M059J (cell line): ENCODE measurements at regions not wholly inside any gene's neighbourhood (a gene's known extent, or its start where the extent isn't known, plus 50 kb on each side); places are given as distances from the start of the nearest gene placed in this dataset.

Experiments used
- DNase-seq: peaks from one replicate; pipeline ENCODE4 v3.0.0-alpha.2; 2012; ENCODE audit warnings: low read depth

DNA sequence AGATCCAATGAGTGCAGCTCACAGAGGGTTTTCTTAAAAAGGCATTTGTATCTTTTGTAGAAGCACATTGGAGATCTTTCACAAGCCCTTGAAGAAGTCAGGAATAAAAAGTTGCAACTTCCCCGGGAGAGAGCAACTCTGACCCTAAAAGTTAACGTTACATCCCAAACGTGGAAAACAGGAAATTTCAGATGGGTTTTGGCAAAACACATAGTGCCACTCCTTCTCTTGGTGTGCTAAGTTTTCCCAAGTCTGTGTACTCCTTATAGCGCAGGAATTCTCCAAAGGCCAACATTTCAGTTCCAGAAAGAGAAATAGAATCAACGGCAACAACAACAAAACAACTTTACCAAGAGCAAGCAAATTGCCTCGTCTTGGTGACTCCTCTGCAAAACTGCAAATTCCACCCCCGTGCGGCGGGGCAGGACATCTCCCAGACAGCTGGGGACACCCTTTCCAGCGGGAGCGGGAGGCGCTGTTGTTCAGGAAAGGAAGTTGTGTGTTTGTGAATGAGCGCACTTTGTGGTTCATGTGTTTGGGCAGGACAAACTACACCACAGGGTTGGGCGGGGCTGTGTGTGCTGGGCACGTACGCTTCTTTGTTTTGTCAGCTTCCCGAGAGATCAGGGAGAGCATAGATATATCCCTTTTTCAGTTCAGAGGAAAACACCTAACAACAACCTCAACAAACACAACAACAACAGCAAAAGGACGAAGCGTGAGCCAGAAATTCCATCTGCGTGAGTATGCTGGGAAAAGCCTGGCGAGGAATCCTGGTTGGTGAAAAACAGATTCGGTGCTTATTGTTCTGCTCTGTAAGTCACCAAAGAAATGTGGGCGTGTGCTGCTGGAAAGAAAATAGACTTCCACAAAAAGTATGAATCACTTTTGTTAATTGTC is 294.7 kb upstream of the PITRM1 start:
- peak; percentile 93 for DNase-seq

DNA sequence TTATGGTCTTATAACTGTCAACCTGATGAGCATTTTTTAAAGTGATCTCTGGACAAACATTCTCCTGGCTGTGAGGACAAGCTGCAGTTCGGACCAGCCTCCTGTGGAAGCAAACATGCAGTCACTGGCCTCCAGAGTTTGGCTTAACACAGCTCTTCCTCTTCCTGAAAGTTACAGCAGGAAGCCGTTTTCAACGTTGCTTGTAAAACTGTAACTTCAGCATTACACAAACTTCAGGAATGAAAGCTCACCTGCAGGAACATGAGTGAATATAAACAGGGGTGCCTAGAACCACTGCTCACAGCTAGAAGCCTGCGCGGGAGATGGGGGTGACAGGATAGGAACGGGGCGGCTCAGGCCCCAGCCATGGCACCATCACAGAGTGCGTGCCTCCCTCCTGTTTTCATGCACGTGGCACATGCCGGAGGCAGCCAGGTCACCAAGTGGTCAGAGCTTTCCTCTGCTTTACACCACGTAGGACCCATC is 292.9 kb upstream of the PITRM1 start:
- DNase-seq, result peak; percentile 35

DNA sequence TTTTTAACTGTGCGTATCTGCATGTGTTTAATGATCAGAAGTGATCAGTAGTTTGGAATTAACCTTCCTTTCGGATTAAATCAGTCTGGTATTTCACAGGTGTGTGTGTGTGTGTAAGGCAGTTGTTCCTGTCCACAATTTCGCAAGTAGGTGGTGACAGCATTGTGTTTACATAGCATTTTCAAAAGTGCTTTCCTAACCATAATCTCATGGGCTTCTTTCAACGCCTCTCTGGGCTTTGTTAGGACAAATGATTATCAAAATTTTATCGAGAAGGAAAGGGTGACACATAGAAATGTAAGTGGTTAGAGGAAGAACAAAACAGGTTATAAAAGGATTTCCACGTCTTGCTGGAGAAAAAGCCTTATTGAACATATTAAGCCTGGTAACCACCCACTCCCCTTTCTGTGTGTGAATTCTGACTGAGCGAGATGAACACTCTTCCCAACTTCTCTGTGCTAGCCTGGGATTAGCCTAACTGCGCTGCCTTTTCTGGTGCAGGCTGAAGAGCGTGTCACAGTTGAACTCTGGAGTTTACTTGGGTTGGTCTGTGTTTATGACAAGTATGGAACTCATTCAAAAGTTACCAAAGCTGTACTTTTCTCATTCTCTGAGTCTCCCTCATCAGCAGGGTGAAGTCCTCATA is 292.3 kb upstream of the PITRM1 start:
- DNase-seq, result no peak

DNA sequence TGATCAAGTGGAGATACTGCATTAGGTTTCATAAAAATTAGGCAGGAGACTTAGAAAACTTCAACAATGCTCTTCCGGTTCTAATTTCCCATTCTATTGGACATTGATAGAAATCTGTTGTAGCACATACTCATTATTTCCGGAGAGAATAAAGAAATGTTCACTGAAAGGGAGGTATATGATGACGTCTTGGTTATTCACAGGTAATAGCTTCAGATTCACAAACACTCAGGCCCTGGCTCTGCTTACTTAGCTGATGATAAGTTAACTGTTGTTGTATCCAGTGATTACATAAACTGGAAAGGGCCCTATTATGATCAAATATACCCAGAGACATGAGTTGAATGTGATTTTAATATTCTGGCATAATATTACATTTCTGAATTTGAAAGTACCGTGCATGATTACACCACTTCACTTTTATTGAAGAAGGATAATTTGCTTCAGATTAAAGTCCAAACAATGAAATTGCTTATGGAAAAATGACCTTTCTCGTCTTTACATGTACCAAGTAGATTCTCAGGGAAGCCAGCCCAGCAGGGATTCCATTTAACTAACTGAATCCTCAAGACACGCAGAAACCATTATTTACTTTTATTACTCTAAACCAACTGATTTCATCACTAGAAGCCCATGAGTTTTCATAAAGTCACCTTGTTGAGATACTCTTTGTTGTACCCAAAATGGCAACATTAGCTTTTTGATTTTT is 288.0 kb upstream of the PITRM1 start:
- DNase-seq, result no peak

DNA sequence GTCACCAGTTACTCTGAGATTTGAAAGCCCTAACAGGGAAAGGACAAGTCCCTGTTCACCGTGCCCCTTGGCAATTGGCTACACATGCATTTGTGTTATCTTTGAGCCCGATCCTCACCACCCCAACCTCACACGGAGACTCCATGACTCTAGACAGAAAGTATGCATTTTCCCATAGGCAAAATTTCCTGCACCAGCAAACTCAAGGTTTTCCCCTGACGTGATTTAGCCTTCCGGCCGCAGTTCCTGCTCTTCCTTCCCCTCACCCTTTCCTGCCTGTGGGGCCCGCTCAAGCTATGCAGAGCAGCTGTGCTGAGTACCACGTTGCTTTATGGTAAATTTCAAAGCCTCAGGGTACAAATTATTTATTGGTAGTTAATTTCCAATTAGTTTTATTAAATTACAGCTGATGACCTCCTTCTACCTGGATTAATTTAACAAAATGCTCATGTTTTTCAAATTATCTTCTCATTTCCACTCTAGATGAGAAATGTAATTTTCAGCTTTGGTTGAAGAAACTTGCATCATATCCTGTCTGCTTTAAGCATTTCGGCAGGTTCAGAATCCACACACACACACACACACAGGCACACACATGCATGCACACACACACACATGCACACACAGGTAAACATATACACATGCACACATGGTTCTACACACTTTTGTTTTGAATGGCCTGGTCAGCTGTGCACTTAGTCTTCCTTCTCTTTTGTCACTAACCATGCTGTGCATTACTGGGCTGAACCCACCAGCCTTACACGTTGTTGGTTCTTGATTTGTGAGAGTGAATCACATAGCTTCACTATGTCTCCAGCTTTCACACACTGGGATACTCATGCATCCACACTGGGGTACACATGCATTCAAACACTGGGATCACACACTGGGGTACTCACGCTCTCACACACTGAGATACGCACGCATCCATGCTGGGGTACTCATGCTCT is 283.1 kb upstream of the PITRM1 start:
- peak; percentile 59 for DNase-seq

DNA sequence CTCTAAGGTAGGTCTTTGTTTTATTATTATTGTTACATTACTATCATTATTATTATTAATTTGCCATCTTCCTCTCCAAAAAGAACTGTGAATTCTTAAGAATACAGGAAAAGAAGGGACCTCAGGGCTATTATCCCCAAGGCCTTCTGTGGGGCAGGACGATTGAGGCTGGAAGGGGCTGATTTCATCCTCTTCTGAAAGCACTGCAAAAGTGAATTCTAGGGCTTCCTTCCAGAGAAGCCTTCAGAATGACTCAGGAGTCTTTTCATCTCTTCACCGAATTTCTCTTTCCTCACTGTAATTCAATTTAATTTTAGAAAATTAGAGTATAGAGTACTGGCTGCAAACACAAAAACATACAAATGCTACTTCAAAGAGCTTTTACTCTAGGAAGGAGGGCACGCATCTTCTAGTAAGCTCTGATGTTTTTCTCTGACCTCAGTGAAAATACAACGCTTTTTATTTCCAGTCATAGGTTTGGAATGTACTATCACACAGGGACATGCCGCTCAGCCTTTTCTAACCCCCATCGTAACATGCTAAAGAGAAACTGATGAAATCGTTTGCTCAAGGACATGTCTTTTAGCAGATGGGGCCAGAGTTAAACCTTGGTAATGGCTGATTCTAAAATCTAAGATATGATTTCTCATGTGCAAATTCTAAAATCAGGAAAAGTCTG is 280.2 kb upstream of the PITRM1 start:
- DNase-seq, result peak; percentile 81

DNA sequence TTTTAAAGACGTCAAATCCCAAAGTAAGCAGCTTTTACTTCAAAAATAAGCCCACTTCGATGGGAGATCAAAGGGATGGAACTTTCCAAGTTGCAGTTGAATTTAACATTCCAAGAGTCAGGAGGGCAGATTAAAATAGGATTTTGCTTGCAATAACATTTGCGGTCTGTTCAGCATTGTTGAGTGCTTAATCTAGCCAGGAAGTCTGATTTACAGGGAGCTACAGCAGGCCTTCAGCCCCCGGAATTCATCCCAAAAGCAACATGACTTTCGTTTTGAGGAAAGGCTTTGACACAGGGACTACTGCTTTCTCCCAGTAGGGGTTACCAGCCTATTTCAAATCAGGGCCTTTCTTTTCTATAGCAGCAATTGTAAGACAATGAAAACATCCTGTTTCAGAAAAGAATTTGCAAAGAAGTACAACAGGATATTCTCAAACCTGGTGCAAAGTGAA is 279.6 kb upstream of the PITRM1 start:
- peak; percentile 93 for DNase-seq

DNA sequence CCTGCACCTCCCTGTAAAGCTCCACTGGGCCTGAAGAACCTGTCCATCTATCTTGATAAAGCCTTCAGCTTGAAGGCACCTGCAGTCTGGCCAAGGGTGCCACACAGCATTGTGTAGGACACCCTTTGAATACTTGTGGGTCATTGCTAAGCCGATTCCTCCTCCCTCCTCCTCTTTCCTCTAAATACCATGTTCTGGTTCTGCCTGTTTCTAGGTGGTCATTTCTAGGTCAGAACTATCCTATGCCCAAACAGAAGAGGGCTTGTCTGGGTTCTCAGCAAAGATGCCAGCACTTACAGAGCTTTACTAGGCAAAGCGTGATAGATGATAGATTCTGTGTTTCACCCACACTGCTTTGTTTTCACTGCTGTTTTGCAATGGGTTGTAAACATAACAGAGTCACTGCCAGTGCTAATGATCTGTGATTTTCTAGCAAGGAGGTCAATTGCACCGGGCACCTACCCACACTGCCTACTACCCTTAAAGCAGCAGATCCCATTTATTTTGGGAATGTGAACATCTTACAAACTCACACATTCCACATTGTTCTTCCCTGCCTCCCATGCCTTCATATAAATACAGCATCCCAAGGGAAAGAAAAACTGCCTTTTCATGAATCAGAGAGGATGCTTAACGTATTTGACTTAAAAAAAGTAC is 279.1 kb upstream of the PITRM1 start:
- DNase-seq, result peak; percentile 47

DNA sequence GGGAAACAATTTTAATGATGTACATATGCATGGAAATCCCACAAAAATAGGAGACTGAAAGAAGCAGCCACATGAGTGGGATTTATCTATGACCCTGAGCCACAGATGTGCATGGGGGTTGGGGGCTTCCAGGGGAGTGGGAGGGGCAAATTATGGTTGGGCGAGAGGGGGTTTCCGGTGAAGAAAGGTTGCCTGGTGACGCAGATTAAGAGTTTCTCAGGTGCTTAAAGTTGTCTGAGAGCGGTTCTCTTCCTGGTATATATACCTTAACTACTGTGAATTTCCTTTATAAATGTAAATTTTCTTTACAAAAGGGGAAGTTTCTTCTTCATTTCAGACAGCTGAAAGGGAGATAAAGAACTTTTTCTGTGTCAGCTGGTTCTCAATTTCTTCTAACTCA is 273.6 kb upstream of the PITRM1 start:
- DNase-seq, result no peak

DNA sequence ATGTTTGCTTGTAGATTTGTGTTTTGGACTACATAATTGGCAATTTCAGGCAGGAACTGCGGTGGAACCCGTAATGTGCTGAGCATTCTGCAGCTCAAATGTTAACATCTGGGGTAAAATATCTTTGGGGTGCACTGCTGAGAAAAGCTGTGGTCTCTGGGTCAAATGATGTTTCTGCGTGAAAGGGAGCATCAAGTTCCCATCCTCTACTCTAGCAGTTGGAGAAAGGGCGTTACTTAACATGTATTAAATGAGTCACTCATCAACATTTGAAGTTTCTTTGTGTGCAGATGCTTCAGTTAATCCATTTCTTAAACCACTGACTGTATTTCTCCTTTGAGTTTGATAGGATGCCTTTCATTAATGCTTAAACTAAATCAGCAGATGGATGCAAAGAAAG is 273.1 kb upstream of the PITRM1 start:
- no peak for DNase-seq

DNA sequence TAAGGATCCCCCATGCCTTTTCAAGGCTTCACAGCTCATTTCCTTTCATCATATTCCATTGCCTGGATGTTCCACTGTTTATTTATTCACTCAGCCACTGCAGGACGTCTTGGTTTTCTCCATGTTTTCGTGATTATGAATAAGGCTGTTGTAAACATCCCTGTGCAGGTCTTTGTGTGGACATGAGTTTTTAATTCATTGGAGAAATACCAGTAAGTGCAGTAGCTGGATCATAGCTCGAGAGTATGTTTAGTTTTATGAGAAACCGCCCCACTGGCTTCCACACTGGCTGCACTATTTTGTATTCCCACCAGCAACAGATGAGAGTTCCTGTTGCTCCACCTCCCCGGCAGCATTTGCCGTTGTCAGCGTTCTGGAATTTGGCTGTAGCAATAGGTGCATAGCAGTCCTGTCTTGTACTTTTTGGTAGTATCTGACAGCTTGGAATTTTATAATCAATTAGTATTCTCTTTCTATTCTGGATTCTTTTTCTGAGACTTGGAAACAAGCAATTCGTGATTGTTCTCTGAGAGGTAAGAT is 269.9 kb upstream of the PITRM1 start:
- no peak for DNase-seq

DNA sequence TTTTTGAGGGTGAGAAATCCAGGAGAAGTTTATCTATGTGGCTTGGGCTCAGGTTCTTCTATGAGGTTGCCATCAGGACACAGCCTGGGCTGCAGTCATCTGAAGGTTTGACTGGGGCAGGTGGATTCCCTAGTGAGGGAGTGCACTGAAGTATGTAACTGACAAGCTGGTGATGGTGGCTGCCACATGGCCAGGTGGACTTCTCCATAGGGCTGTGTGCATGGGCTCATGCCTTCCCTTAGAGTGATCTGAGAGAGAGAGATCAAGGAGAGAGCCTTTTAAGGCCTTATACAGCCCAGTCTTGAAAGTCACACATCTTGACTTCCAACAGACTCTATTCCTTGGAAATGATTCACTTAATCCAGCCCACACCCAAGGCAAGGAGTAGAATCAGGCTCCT is 266.6 kb upstream of the PITRM1 start:
- no peak for DNase-seq

DNA sequence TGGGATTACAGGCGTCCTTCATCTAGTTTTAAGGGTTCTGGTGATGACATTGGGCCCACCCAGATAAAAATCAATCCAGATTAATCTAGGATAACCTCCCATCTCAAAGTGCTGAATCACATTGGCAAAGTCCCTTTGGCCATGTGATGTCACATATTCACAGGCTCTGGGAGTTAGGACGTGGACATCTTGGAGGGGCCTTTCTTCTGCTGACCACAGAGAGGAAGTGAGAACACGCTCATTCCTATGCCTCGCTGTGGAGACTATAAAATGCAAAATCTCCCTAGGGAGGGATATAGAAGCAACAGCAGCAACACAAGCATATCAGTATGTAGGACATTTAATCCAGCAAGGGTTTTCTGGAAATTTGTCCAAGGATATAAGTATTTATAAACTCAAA is 266.0 kb upstream of the PITRM1 start:
- no peak for DNase-seq

DNA sequence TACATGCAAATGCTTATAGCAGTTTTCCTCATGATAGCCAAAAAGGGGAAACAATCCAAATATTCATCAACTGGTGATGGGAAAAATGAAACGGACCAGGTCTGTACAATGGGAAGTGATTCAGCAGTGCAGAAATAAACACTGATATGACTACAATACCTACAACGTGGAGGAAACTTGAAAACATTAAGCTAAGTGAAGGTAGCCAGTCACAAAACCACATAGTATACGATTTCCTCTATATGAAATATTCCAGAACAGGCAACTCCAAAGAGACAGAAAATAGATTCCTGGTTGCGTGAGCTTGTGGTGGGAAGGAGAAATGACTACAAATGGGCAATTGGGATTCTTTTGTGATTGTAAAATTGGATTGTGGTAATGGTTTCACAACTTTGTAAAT is 263.1 kb upstream of the PITRM1 start:
- peak; percentile 59 for DNase-seq

DNA sequence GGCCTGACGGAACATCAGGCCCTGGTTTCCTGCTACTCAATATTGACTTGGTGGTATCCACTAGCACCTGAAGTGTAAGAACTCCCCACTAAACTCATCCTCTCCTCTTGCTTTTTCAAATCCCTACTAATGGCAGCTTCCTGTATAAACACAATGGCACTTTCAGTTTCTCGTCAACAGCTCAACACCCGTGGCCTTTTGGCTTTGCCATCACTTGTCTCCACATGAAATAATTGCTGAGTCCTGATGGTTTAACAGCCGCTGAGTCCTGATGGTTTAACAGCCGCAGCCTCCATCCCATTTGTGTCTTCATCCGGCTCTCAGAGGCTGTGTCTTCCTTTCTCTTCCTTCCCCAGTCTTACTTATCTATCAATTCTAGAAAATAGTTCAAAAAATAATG is 261.4 kb upstream of the PITRM1 start:
- DNase-seq, result no peak

DNA sequence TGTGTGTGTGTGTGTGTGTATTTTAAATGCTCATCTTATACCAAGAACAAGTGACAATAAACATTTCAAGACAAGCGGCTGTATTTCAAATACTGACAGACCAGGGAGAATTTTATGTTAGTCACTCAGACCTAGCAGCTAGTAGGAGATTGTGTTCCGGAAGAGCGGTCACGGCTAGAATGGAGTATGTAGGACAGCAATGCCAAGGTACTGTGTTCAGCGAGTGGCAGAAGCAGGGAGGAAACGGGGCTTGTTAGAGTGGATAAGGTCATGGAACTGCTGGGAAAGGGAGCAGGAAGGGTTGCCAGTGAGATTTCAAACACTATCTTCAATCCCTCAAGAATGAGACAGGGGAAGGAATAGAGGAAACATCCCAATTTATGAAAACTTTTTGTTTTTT is 260.5 kb upstream of the PITRM1 start:
- DNase-seq, result no peak

DNA sequence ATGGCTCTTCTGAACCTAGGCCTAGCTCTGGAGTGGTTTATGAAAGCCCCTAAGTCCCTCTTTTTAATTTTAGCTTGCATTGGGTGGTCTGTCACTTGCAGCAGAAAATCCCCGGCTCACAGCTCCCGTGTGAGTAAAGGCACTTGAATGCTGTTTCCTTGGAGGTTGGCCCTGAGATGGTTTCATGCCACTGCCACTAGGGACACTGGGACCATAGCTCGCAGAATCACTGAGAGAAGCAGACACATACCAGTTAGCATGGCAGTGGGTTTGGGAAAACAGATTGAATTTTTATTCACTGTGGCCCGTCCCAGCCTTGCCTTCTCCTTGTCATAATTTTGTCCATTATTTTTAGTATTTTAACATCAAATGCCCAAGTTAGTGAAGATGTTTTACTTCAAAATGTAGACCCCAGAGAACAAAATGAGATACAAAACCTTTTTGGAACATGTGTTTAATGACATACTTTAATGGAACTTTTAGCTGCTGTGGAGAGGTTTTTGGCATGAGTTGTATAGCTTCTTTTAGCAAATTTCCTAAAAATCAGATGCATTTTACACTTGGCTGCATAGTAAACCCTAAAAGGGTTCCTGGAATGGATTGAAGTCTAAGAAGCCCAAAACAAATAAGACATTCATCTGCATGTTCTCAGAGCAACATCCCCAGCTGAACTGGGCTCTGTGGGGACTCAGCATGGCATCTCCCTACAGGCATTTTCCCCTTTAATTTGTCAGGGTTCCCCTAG is 259.7 kb upstream of the PITRM1 start:
- DNase-seq, result no peak

DNA sequence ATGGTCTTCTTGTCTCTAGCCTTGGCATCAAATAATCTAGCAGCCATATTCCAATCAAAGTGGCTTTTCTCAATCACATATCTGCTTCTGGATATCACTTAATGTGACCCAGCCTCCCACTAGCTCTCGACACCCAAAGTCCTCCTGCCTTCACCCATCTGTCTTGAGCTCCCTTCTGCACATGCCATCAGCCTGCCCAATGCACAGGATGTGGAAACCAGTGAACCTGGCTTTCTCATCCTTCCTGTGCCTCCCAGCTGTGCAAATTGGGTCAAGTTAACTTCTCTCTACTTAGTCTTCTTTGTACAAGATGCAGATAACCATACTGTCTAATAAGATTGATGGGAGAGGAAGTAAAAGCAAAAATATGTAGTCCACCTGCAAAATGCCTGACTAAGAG is 257.9 kb upstream of the PITRM1 start:
- no peak for DNase-seq

DNA sequence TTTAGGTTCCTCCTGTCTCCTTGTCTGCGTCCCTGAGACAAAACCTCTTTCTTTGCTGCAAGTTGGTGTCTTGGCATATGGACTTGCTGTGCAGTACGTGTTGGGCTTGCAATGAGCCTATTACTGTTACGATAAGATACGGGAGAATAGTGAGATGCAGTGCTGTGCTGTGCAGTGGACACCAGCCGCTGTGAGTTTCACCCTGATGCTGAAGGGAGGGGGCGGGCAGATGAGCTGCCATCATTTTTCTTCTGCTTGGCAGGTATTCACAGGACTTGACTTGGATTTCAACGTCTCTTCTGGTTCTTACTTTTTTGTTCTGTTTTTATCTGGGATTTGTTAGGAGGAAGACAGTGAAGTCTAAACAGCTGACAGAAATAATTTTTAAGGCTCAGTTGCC is 257.1 kb upstream of the PITRM1 start:
- DNase-seq, result no peak
